ENCODE measurements at regions not wholly inside any gene's neighbourhood (a gene's known extent, or its start where the extent isn't known, plus 50 kb on each side); places are given as distances from the start of the nearest gene placed in this dataset.

DNA sequence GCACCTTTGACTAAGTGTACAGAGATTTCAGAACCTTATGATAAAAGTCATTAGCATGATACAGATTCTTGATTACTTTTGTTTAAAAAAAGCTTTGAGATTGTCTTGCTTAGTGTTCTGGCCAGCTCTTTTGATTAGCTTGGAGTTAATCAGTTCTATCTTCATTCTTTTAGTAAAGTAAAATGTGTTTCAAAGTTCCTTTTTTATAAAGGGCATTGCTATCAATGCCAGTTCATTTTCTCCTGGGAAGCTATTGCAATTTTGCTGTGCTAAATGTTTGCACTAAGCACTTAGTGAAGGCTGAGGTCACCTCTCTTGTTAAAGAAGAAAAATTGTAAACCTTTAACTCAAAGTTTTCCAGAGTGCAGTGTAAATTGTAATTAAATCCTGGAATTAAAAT lies 946.7 kb upstream of the TMPRSS15 start:
- Histone ChIP-seq H3K9ac (ENCODE audit: insufficient read depth in 1 of 2, low read length in 2 of 2) (no peak overlapping the region), H3K9me3 (ENCODE audit: control insufficient read depth in 4 of 4, insufficient read depth in 3 of 4, low read length in 3 of 4) (no peaks in the 10 kb centered on the region), H3K4me3 (no peak overlapping the region), H3K4me1 (ENCODE audit: control insufficient read depth in 5 of 5, insufficient read depth in 5 of 5, low read length in 5 of 5) (no peaks in the 10 kb centered on the region), H3K27ac (ENCODE audit: low read depth in 1 of 2, low read length in 1 of 2) (no peak overlapping the region), H3K27me3 (ENCODE audit: control insufficient read depth in 3 of 3, insufficient read depth in 3 of 3, low read length in 2 of 3) (no peaks in the 10 kb centered on the region), H3K36me3 (ENCODE audit: control insufficient read depth in 4 of 4, insufficient read depth in 4 of 4, low read length in 4 of 4) (no peaks in the 10 kb centered on the region)
- peak in 1 of 3 donors; percentile 2 for DNase-seq
- TF ChIP-seq, protein P1, sequence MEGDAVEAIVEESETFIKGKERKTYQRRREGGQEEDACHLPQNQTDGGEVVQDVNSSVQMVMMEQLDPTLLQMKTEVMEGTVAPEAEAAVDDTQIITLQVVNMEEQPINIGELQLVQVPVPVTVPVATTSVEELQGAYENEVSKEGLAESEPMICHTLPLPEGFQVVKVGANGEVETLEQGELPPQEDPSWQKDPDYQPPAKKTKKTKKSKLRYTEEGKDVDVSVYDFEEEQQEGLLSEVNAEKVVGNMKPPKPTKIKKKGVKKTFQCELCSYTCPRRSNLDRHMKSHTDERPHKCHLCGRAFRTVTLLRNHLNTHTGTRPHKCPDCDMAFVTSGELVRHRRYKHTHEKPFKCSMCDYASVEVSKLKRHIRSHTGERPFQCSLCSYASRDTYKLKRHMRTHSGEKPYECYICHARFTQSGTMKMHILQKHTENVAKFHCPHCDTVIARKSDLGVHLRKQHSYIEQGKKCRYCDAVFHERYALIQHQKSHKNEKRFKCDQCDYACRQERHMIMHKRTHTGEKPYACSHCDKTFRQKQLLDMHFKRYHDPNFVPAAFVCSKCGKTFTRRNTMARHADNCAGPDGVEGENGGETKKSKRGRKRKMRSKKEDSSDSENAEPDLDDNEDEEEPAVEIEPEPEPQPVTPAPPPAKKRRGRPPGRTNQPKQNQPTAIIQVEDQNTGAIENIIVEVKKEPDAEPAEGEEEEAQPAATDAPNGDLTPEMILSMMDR (IDR thresholded peaks at IDR 0.05; ENCODE audit: control extremely low read depth, extremely low read depth) = no peak
- no peak for ATAC-seq (ENCODE audit: insufficient read depth, low FRiP score)

DNA sequence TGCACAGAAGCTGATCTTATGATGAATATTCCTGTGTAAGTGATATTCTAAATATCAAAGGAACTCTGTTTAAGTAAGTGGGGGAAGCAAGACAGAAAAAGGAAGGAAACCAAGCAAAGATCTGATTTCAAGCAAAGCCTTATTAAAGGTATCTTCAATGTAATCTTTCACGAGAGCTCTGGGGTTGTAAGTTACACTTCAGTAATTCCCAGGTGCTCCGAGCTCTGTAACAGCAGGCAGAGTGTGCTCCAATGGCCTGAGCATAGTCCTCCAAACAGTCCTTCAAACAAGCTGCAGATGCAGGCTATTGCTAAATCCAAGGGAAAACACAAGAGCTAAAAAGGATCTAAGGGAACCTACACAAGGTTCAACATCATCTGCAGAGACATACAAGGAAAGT lies 949.7 kb upstream of the TMPRSS15 start:
- Histone ChIP-seq H3K27ac (ENCODE audit: low read depth in 1 of 2, low read length in 1 of 2) (no peak overlapping the region), H3K9me3 (ENCODE audit: control insufficient read depth in 4 of 4, insufficient read depth in 3 of 4, low read length in 3 of 4) (no peaks in the 10 kb centered on the region), H3K27me3 (ENCODE audit: control insufficient read depth in 3 of 3, insufficient read depth in 3 of 3, low read length in 2 of 3) (no peaks in the 10 kb centered on the region), H3K4me1 (ENCODE audit: control insufficient read depth in 5 of 5, insufficient read depth in 5 of 5, low read length in 5 of 5) (no peaks in the 10 kb centered on the region), H3K4me3 (no peak overlapping the region), H3K9ac (ENCODE audit: insufficient read depth in 1 of 2, low read length in 2 of 2) (no peak overlapping the region), H3K36me3 (ENCODE audit: control insufficient read depth in 4 of 4, insufficient read depth in 4 of 4, low read length in 4 of 4) (no peaks in the 10 kb centered on the region)
- DNase-seq (peak in 1 of 3 donors; percentile 2), ATAC-seq (ENCODE audit: insufficient read depth, low FRiP score) (no peak)
- 26 to 35% methylated on average over 2 of the region's 2 CpGs for WGBS, 2 donors
- TF ChIP-seq, protein P1 (IDR thresholded peaks at IDR 0.05; ENCODE audit: control extremely low read depth, extremely low read depth) = no peak

DNA sequence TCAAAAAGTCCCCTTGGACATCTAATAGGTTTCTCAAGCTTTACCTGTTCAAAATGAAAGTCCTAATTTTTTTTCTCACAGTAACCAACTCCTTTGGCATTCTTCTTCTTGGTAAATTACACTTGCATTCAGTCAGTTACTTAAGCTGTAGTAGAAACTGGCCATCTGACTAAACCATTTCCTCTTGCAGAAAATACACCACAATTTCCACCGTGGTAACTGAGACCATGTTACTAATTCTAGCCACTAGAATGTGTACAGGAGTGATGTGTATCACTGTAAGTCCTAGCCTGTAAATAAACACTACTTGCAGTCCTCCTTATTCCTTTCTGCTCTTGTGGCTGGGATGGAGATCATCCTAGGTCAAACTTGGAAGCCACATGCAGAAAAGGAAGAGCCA lies 965.4 kb upstream of the TMPRSS15 start:
- no peak for ATAC-seq (ENCODE audit: insufficient read depth, low FRiP score)
- H3K4me3 ChIP-seq = no peak overlapping the region
- no peak overlapping the region for H3K27ac ChIP-seq (ENCODE audit: low read depth in 1 of 2, low read length in 1 of 2)
- no peaks in the 10 kb centered on the region for H3K36me3 ChIP-seq (ENCODE audit: control insufficient read depth in 4 of 4, insufficient read depth in 4 of 4, low read length in 4 of 4)
- H3K9me3 ChIP-seq (ENCODE audit: control insufficient read depth in 4 of 4, insufficient read depth in 3 of 4, low read length in 3 of 4) = no peaks in the 10 kb centered on the region
- no peak for DNase-seq
- H3K27me3 ChIP-seq (ENCODE audit: control insufficient read depth in 3 of 3, insufficient read depth in 3 of 3, low read length in 2 of 3) = no peaks in the 10 kb centered on the region
- no peaks in the 10 kb centered on the region for H3K4me1 ChIP-seq (ENCODE audit: control insufficient read depth in 5 of 5, insufficient read depth in 5 of 5, low read length in 5 of 5)
- WGBS, 2 donors = 20 to 25% methylated on average over 1 of the region's 1 CpG
- TF ChIP-seq, protein P1 (IDR thresholded peaks at IDR 0.05; ENCODE audit: control extremely low read depth, extremely low read depth) = no peak
- no peak overlapping the region for H3K9ac ChIP-seq (ENCODE audit: insufficient read depth in 1 of 2, low read length in 2 of 2)

DNA sequence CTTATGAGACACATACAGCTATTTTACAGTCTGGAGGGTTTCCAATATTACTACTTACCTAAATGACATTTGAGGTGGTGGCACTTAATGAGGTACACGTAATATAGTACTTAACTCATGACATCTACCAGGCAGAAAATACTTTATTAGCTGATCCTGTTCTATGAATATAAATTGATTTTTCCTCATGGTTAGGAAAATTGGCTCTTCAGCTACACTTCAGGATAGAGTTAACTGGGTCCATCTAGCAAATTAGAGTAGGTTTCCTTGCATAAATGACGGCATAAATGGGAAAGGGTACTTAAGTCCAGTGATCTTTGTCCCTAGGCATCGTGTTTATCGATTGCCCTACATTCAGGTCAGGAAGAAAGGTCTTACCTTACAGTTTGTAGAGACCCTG lies 988.8 kb upstream of the TMPRSS15 start:
- Histone ChIP-seq H3K9me3 (ENCODE audit: control insufficient read depth in 4 of 4, insufficient read depth in 3 of 4, low read length in 3 of 4) (no peaks in the 10 kb centered on the region), H3K36me3 (ENCODE audit: control insufficient read depth in 4 of 4, insufficient read depth in 4 of 4, low read length in 4 of 4) (no peaks in the 10 kb centered on the region), H3K27ac (ENCODE audit: low read depth in 1 of 2, low read length in 1 of 2) (no peak overlapping the region), H3K27me3 (ENCODE audit: control insufficient read depth in 3 of 3, insufficient read depth in 3 of 3, low read length in 2 of 3) (no peaks in the 10 kb centered on the region), H3K4me3 (no peak overlapping the region), H3K9ac (ENCODE audit: insufficient read depth in 1 of 2, low read length in 2 of 2) (no peak overlapping the region), H3K4me1 (ENCODE audit: control insufficient read depth in 5 of 5, insufficient read depth in 5 of 5, low read length in 5 of 5) (no peaks in the 10 kb centered on the region)
- DNase-seq = no peak
- no peak for ATAC-seq (ENCODE audit: insufficient read depth, low FRiP score)
- TF ChIP-seq, protein P1 (IDR thresholded peaks at IDR 0.05; ENCODE audit: control extremely low read depth, extremely low read depth) = no peak
- 60 to 78% methylated on average over 4 of the region's 4 CpGs for WGBS, 2 donors

Data from lung (tissue), 11 donors.